HG03575 (cell line): ENCODE measurements at regions not wholly inside any gene's neighbourhood (a gene's known extent, or its start where the extent isn't known, plus 50 kb on each side); places are given as distances from the start of the nearest gene placed in this dataset.

Experiments used
- ATAC-seq: cut with Tn5 transposase; IDR thresholded peaks from one replicate; pipeline ENCODE4 v1.9.1; 2021; ENCODE audit not compliant: unreplicated experiment, insufficient number of reproducible peaks, low FRiP score; ENCODE audit errors: extremely low read depth

DNA sequence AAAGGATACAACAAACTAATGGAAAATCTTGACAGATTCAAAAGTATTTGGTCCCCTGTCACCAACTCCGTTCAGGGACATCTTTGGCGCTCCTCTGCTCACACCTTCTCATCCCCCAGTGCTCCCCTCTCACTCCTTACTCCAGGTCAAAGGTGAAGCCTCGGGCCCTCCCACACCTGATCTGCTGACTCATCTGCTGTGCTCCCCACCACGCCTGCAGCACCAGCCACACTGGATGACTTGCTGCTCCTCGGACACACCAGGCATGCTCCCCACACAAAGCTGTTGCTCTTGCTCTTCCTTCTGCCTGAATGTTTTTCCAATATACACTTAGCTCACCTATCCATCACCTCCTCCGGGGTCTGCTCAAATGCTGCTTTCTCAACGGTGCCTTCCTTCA, 123.4 kb downstream of the ESM1 start:
- no peak for ATAC-seq

DNA sequence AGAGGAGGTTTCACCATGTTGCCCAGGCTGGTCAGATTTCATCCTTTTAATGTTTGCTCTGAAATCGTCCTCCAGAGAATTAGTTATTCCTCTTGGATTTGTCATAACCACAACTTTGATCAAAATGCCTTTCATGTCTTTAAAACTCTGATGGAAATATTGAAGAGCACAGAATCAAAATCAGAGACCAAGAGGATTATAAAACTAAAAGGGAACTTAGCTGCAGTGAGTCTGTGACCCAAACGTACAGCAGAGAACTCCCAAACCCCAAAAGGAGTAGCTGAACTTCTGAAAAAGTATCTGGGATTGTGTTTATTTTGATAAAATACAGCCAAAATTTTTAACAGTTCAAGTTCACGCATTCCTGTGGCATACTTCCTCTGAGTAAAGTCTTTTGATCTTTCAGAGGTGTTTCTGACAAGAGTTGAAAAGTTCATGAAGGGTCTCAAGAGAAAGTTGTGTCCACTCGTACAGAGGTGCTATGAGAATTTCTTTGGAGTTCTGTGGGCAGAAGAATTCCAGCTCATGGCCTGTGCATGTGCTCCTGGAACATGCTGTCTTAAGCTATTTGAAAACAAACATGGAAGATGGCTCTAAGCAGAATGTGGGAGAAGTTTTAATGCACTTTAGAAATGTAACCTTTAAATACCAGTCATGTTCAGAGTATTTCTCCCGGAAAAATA, 124.0 kb downstream of the ESM1 start:
- ATAC-seq = no peak

DNA sequence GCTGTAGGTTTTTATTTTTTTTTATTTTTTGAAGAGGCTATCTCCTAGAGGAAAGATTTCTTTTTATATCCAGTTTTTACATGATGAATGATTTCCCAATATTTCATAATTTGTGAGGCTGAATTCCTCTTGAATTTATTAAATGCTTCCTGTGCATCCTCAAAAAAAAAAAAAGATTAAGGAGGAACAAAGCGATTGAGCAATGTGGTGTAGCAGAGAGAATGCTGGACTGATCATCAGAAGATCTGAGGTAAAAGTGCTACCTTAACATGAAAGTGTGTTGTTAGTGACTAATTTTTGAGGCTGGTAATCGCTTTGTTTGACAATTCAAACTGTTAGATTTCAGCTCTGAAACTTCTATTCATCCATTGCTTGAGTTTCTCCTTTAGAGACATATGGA, 125.1 kb downstream of the ESM1 start:
- no peak for ATAC-seq

DNA sequence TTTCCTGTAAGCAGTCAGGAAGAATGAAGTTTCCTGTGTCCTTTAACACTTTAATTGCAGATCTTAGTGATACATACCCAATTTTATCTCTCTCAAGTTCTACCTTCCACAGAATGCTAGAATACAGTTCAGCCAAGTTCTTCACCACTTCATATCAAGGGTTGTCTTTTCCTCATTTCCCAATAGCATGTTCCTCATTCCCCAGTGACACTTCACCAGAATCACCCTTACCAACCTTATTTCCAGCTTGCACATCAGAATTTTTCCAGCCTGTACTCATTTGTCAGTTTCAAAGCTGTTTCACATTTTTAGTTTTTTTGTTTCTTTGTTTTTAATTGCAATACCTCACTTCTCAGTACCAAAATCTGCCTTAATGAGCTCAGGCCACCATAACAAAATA, 126.1 kb downstream of the ESM1 start:
- no peak for ATAC-seq

DNA sequence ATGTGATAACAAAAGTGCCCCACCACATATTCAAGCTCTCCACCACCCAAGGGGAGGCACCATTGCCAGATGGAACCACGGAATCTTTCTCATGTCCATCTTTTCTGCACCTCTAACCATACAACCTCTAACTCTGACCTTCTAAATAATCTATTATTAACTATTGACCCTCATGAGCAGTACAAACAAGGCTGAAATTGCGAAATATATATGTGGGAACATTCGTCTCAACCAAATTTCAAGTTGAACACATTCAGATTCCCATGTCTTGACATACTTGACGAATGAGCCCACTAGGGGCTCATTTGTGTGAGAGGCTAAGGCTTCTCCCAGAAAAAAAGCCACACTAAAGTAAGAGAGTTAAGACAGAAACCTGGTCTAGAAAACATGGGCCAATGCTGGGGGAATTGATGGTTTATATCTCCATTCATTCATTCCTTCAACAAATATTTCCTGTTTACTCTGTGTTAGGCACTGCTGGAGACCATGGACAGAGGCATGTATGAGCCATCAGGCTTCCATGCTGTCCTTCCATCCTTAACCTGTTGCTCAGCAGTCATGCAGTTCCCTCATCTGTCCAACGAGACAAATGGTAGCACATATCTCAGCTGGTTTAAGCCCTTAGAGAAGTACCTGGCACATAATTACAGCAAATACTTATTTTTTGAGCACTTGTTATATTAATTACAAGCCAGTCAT, 130.4 kb downstream of the ESM1 start:
- ATAC-seq = no peak

DNA sequence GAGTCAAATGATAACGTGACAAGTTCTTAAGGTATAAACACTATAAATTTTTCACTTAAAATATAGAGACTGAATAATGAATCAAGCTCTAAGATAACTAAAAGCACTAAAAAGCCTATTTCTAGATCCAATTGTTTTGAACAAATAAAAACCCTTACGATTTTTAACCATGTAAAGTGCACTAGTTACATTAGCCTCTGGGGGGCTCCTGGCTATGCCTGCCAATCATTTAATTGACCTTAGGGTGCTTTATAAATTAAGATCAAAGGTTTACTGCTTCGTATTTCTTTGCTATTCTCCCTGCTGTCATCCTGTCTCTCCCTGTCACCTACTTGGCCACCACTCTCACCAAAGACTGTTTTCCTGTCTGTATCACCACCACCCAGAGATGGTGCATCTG, 133.4 kb downstream of the ESM1 start:
- ATAC-seq = no peak

DNA sequence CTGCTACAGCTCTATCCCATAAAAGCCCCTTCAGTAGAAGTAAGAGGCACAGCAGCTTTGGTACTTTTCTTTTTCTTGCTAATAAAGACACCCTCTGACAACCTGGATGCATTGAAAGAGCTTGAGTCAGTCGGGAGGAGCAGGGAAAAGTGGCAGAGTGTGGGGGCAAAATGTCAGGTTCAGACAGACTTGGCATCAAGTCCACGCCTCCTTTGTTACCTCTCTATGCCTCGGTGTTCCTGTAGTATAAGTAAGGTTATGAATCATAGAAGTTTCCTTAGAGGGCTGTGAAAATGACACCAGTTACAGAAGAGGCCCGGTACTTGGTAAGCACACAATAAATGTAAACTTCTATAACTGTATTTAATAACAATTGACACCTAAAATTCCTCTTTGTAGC, 133.9 kb downstream of the ESM1 start:
- no peak for ATAC-seq

DNA sequence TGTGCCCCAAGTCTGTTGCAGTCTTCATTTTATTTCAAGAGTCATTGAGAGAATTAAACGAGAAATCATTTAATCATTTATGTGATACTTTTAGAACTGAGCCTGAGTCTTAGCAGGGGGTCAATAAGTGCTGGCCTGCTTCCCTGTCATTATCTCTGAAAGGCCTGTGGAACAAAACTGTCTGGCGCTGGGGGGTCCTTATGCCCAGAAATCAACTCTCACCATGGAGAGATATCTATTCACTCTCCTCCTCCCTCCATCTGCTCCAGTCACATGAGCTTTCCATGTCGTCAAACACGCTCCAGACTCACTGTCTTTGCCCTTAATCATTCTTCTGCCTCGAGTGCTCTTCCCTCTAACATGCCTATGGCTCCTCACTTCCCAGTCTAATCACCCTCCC, 136.8 kb downstream of the ESM1 start:
- ATAC-seq = no peak

DNA sequence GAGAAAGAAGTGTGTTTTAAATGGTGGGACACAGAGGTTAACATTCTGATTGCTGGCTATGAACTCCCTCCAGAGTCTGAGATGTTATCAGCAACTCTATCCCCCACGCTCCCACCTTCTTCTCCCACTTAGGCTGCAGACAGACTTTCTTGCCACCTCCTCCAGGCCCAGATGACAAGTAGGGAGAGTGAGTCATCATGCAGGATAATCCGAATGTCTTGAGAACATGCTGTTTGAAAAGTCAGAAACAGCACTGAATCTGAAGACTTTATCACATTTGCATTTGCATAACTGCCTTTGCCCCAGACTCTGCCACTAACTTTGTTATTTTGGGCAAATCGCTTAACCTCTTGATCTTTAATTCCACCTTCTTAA, 139.8 kb downstream of the ESM1 start:
- ATAC-seq = no peak

DNA sequence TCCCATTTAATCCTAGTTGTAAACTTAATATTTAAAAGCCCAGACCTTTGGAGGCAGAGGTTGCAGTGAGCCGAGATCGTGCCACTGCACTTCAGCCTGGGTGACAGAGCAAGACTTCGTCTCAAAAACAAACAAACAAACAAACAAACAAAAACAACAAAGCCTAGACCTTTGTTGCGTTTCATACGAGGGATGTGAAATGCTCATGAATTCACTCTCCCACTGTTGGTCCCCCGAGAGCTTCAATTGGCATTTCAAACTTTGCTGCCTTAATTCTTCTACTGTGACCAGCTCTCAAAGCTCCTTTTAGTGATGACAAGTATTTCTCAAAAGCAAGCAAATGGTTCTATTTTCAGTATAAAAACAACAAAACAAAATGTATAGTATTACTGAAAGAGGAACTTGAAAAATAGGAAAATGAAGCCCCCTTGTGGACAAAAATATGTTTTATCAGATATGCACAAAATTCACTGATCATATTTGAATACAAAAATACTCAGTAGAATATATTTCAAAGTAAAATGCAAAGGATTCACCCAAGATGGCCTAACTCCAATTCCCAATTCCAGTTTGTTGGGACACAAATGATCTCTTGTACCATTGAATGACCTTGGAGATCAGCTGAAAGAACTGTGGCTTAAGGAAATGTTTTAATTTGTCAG, 140.4 kb downstream of the ESM1 start:
- no peak for ATAC-seq

DNA sequence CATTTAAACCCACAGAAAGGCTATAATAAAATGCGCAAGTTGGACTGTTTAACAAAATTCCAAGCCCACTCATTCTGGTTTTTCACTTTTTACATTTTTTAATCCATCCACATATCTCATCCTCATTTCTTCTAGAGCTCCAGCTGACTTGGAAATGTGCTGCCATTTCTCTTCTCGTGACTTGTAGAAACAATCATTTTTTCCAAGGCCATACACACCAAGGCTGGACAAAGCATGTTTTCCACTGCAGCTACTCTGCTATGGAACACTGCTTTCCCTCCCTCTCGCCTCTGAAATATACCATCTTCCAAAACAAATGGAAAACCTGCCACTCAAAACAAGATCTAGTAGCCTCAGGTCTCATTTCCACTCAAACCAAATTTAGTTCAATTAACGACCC, 141.1 kb downstream of the ESM1 start:
- ATAC-seq = no peak

DNA sequence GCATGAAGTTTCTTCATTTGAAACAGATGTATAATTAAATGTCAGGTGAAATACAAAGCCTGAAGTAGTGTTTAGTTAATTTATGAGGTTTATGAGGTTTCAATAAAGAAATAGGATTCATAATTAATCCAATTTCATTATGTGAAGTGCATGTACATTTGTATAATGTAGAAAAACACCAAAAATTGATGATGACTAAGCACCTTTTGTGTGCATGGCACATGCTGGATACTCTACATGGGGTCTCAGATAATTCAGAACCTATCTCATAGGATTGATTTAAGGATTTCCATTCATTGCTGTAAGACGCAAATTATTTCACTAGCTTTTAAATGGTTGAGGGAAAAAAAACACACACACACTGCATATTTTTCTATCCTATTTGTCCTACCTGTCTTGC, 143.9 kb downstream of the ESM1 start:
- no peak for ATAC-seq

DNA sequence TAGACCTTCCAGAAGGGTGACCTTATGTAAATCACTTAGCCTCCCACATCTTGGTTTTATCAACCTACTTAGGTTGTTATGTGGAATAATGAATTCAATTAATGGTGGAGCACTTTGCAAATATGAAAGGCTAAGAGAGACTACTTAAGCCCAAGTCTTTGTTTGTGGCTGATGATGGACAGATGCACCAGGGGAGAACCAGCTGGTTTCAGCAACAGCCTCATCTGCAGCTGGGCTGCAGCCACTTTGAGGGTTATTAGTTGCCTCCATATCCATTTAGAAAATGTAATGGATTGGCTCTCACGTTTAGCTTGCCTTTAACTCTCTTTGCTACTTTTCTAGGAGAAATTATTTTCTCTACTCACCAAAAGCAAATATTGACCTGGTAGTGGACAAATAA, 146.6 kb downstream of the ESM1 start:
- ATAC-seq = no peak

DNA sequence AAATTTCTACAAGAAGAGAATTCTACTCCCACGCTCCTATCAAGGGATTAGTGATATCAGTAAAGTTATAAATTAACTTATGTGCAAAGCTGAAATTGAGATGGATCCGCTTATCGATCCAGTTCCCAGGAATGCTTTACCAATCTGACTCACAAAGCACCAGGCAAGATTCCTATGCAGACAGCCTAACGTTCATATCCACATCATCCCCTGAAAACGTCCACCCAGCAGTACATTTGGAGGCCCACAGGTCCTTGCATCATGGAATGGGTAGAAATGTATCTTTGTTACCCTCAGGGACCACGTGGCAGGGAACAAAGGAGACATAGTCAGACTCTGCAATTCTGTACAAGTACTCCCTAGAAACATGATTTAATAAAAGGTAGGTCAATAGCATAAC, 147.4 kb downstream of the ESM1 start:
- no peak for ATAC-seq

DNA sequence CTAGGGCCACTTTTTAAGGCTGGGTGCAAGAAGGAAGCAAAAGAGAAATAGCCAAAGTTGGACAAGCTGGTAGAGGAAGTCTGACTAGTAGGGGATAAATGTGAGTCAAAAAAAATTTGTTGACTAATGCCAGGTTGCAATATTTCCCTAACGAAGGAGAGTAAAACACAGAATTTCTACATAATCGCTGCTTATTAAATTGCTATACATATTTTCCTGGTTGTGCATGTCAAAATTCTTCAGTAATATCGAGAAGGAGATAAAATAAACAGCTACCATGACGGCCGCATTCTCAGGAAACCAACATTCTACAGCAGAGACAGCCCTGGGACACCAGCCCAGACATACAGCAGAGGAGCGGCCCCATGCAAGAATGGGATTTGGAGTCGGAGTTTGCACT, 148.3 kb downstream of the ESM1 start:
- no peak for ATAC-seq

DNA sequence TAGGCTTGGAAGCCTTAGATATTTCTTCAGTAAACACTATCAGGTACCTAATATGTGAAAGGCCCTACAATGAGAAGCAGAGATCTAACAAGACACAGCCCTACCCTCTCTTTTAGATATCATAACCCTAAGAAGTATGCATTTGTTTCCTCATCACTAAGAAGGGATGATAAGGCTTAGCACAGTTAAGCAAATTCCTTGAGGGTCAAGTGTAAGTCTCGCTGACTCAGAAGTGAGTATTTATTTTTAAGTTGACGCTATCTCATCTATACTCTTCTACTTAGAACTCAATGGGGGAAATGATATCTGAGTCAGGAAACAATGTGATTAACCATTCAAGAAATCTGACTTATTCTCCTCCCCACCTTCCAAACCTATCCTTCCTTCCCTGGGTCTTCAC, 149.7 kb downstream of the ESM1 start:
- ATAC-seq = no peak

DNA sequence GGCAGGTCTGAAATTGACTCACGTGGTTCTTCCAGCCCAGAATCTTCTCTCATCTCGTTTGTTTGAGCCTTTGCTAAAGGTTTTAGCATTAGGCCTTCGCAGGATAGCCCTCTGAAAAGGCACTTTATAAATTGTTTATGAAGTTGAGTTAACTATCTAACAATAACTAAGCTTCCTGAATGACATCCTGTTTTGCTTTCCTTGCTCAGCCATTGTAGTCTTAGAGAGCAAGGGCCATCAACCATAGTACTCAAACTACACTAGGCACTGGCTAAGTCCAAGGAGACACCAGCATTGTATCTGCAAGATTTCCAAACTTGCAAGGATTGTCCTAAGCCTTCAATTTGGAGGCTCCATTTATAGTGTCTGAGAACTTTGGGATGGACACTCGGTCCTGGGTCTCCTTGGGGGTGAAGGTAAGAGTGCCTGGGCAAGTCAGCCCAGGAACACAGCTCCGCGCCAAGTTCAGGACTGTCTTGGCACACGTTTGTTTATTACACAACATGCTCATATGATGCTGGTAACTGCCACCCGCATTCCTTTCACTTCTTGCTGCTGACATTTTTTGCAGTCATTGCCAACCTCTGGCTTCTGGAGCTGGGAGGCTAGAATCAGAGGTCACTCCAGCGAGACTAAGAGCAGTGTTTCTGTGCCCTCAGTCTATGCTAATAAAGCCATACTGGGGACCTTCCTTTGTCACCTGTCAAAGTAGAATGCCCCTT, 151.1 kb downstream of the ESM1 start:
- no peak for ATAC-seq

DNA sequence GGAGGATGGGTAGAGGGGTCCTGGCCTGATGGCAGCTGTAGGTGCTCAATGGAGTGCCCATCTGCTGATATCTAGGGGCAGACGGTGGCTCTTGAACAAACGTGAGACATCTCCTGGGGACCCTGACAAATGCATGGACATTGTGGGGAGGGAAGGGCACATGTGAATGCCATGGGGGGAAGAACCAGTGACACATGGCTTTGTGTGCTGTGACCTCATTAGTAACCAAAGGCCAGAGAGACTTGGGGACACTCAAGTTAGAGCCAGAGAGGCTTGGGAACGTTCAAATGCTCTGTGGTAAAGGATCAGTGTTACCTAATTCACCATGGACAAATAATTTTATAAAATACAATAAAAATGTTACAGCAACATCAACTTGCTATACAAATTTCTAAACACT, 151.8 kb downstream of the ESM1 start:
- ATAC-seq = no peak

DNA sequence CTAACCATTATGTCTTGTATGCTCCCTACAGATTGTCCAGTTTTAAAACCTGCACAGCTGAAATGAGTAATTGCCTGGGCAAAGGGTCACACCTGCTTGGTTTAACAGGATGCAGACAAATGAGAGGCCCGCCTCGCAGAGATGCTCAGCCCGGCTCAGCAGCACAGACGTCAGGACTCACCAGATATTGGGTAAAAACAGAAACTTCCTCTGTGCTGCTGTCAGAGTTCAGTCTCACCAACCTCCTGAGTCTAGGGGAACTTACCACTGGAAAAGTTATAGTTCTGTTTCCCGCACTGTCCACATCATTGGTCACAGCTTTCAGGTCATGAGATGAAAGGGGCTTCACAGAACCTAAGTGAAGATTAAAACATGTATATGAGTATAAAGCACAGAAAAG, 152.5 kb downstream of the ESM1 start:
- no peak for ATAC-seq

DNA sequence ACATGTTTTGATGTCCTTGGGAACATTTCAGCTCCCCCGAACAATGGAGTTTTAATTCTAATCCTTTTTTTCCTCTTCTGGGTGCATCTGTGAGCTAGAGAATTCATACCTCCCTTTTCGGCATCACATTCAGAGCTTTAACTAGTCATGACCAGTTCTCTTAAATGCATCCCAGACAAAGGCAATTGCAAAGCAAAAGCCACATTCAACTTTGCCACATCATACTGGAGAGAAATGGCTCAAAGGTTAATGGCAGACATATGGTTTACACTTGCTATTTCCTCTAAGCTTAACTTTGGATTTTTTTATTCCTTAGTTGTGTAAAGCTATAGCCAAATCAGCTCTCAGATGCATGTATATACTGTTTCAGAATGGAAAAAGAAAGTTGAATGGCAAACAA, 153.3 kb downstream of the ESM1 start:
- no peak for ATAC-seq
